ENCODE measurements at regions not wholly inside any gene's neighbourhood (a gene's known extent, or its start where the extent isn't known, plus 50 kb on each side); places are given as distances from the start of the nearest gene placed in this dataset.

GRCh38 chr4:12084690-12085089 is 656.0 kb upstream of the HS3ST1 start:
- no peak for DNase-seq
- Histone ChIP-seq H3K9me3 (ENCODE audit: low read length) (no peaks in the 10 kb centered on the region), H3K36me3 (ENCODE audit: insufficient read depth, low read length) (no peaks in the 10 kb centered on the region), H3K4me1 (ENCODE audit: insufficient read depth, low read length) (no peaks in the 10 kb centered on the region), H3K27ac (ENCODE audit: low read depth, low read length) (no peak overlapping the region), H3K4me3 (ENCODE audit: low read length) (no peak overlapping the region), H3K27me3 (ENCODE audit: insufficient read depth, low read length, poor library complexity, severe bottlenecking) (no peaks in the 10 kb centered on the region)
- Mint-ChIP-seq H3K4me3 (no peak overlapping the region), H3K27me3 (no peaks in the 10 kb centered on the region), H3K36me3 (no peaks in the 10 kb centered on the region), H3K27ac (no peak overlapping the region), H3K4me1 (no peaks in the 10 kb centered on the region), H3K9me3 (peaks cover 2 to 41% (median 6%) of the 10 kb centered on the region in 5 donors)
- ChIA-PET CTCF (no interaction called here), POLR2A (no interaction called here)

DNA sequence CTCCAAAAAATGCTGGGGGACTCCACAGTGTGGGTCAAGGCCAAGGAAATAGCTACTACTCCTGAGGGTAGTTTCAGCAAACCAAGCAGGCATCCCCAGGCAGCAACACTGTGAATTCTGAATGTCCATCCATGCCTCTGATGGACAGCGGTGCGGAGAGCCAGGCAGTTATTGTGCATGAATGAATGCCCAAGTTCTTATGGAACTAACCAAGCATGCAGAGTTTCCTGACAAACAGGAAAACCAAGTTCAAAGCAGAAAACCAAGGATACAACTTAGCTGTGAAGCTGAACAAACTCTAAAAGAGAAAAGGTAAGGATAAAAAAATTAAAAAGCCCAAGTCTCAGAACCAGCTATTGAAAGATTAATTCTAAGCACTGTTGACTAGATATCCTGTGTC is 642.6 kb upstream of the HS3ST1 start:
- Mint-ChIP-seq H3K9me3 (peaks cover 0 to 11% (median 0%) of the 10 kb centered on the region in 5 donors), H3K4me1 (no peaks in the 10 kb centered on the region), H3K36me3 (no peaks in the 10 kb centered on the region), H3K4me3 (no peak overlapping the region), H3K27ac (no peak overlapping the region), H3K27me3 (no peaks in the 10 kb centered on the region)
- no peaks in the 10 kb centered on the region for H3K36me3 ChIP-seq (ENCODE audit: insufficient read depth, low read length)
- no peak overlapping the region for H3K27ac ChIP-seq (ENCODE audit: low read depth, low read length)
- POLR2A ChIA-PET, result no interaction called here
- CTCF ChIA-PET, result no interaction called here
- H3K4me3 ChIP-seq (ENCODE audit: low read length), result no peak overlapping the region
- no peak for DNase-seq
- no peaks in the 10 kb centered on the region for H3K27me3 ChIP-seq (ENCODE audit: insufficient read depth, low read length, poor library complexity, severe bottlenecking)
- H3K9me3 ChIP-seq (ENCODE audit: low read length), result no peaks in the 10 kb centered on the region
- no peaks in the 10 kb centered on the region for H3K4me1 ChIP-seq (ENCODE audit: insufficient read depth, low read length)

- Histone ChIP-seq H3K9me3 (ENCODE audit: low read length) (no peaks in the 10 kb centered on the region), H3K27me3 (ENCODE audit: insufficient read depth, low read length, poor library complexity, severe bottlenecking) (no peaks in the 10 kb centered on the region), H3K27ac (ENCODE audit: low read depth, low read length) (no peak overlapping the region), H3K36me3 (ENCODE audit: insufficient read depth, low read length) (no peaks in the 10 kb centered on the region), H3K4me1 (ENCODE audit: insufficient read depth, low read length) (no peaks in the 10 kb centered on the region), H3K4me3 (ENCODE audit: low read length) (no peak overlapping the region)
- H3K36me3 Mint-ChIP-seq, result no peaks in the 10 kb centered on the region
- no peak overlapping the region for H3K27ac Mint-ChIP-seq
- POLR2A ChIA-PET, result no interaction called here
- no peak for DNase-seq
- H3K9me3 Mint-ChIP-seq, result peaks cover 0 to 29% (median 5%) of the 10 kb centered on the region in 5 donors
- H3K4me3 Mint-ChIP-seq, result no peak overlapping the region
- H3K4me1 Mint-ChIP-seq, result no peaks in the 10 kb centered on the region
- CTCF ChIA-PET, result no interaction called here
- H3K27me3 Mint-ChIP-seq, result no peaks in the 10 kb centered on the region
Measured at GRCh38 chr4:12053966-12054365, 625.3 kb upstream of the HS3ST1 start.

- peaks cover 2 to 30% (median 5%) of the 10 kb centered on the region in 5 donors for H3K9me3 Mint-ChIP-seq
- H3K4me3 Mint-ChIP-seq, result no peak overlapping the region
- no peak for DNase-seq
- no peaks in the 10 kb centered on the region for H3K4me1 Mint-ChIP-seq
- POLR2A ChIA-PET, result no interaction called here
- no peak overlapping the region for H3K4me3 ChIP-seq (ENCODE audit: low read length)
- no peak overlapping the region for H3K27ac ChIP-seq (ENCODE audit: low read depth, low read length)
- H3K27me3 ChIP-seq (ENCODE audit: insufficient read depth, low read length, poor library complexity, severe bottlenecking), result no peaks in the 10 kb centered on the region
- no peaks in the 10 kb centered on the region for H3K9me3 ChIP-seq (ENCODE audit: low read length)
- CTCF ChIA-PET, result no interaction called here
- no peaks in the 10 kb centered on the region for H3K27me3 Mint-ChIP-seq
- no peak overlapping the region for H3K27ac Mint-ChIP-seq
- no peaks in the 10 kb centered on the region for H3K4me1 ChIP-seq (ENCODE audit: insufficient read depth, low read length)
- no peaks in the 10 kb centered on the region for H3K36me3 Mint-ChIP-seq
- H3K36me3 ChIP-seq (ENCODE audit: insufficient read depth, low read length), result no peaks in the 10 kb centered on the region
Measured at GRCh38 chr4:12053556-12053955, 624.9 kb upstream of the HS3ST1 start.

GRCh38 chr4:12050357-12050756 is 621.7 kb upstream of the HS3ST1 start:
- H3K27ac Mint-ChIP-seq, result no peak overlapping the region
- Histone ChIP-seq H3K9me3 (ENCODE audit: low read length) (no peaks in the 10 kb centered on the region), H3K4me1 (ENCODE audit: insufficient read depth, low read length) (no peaks in the 10 kb centered on the region), H3K4me3 (ENCODE audit: low read length) (no peak overlapping the region), H3K27ac (ENCODE audit: low read depth, low read length) (no peak overlapping the region), H3K36me3 (ENCODE audit: insufficient read depth, low read length) (no peaks in the 10 kb centered on the region), H3K27me3 (ENCODE audit: insufficient read depth, low read length, poor library complexity, severe bottlenecking) (no peaks in the 10 kb centered on the region)
- no peak for DNase-seq
- peaks cover 2 to 35% (median 5%) of the 10 kb centered on the region in 5 donors for H3K9me3 Mint-ChIP-seq
- H3K4me3 Mint-ChIP-seq, result no peak overlapping the region
- ChIA-PET CTCF (no interaction called here), POLR2A (no interaction called here)
- H3K4me1 Mint-ChIP-seq, result no peaks in the 10 kb centered on the region
- no peaks in the 10 kb centered on the region for H3K27me3 Mint-ChIP-seq
- no peaks in the 10 kb centered on the region for H3K36me3 Mint-ChIP-seq

DNA sequence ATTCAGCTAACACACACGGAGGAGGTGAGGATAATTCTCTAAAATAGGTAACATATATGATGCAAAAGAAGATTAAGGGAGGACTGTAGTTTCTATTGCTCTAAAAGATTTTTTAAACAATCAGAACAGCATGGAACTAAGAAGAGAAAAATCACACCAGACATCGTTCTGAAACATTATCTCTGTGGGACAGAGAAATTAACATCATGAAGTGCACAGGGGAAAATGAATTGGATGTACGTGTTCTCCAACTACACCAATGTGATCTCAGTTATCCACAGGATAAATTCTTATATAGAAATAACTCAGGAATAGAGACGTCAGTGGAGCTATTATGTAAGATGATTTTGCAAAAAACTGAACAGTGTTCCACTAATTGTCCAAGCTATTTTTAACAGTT is 614.1 kb upstream of the HS3ST1 start:
- Mint-ChIP-seq H3K27me3 (no peaks in the 10 kb centered on the region), H3K36me3 (no peaks in the 10 kb centered on the region), H3K9me3 (peaks cover 3 to 45% (median 9%) of the 10 kb centered on the region in 5 donors), H3K4me1 (no peaks in the 10 kb centered on the region), H3K4me3 (no peak overlapping the region), H3K27ac (no peak overlapping the region)
- no peak overlapping the region for H3K27ac ChIP-seq (ENCODE audit: low read depth, low read length)
- no peaks in the 10 kb centered on the region for H3K4me1 ChIP-seq (ENCODE audit: insufficient read depth, low read length)
- no peak overlapping the region for H3K4me3 ChIP-seq (ENCODE audit: low read length)
- DNase-seq, result no peak
- CTCF ChIA-PET, result no interaction called here
- POLR2A ChIA-PET, result no interaction called here
- H3K9me3 ChIP-seq (ENCODE audit: low read length), result no peaks in the 10 kb centered on the region
- no peaks in the 10 kb centered on the region for H3K27me3 ChIP-seq (ENCODE audit: insufficient read depth, low read length, poor library complexity, severe bottlenecking)
- no peaks in the 10 kb centered on the region for H3K36me3 ChIP-seq (ENCODE audit: insufficient read depth, low read length)

- CTCF ChIA-PET, result no interaction called here
- DNase-seq, result no peak
Measured at GRCh38 chr4:12041828-12042227, 613.1 kb upstream of the HS3ST1 start.

GRCh38 chr4:12036450-12036849 is 607.8 kb upstream of the HS3ST1 start:
- ChIA-PET CTCF (no interaction called here), POLR2A (no interaction called here)
- Mint-ChIP-seq H3K4me3 (no peak overlapping the region), H3K27ac (no peak overlapping the region), H3K9me3 (peaks cover 0 to 29% (median 9%) of the 10 kb centered on the region in 5 donors), H3K36me3 (no peaks in the 10 kb centered on the region), H3K4me1 (no peaks in the 10 kb centered on the region), H3K27me3 (no peaks in the 10 kb centered on the region)
- Histone ChIP-seq H3K4me3 (ENCODE audit: low read length) (no peak overlapping the region), H3K4me1 (ENCODE audit: insufficient read depth, low read length) (no peaks in the 10 kb centered on the region), H3K27ac (ENCODE audit: low read depth, low read length) (no peak overlapping the region), H3K27me3 (ENCODE audit: insufficient read depth, low read length, poor library complexity, severe bottlenecking) (no peaks in the 10 kb centered on the region), H3K9me3 (ENCODE audit: low read length) (no peaks in the 10 kb centered on the region), H3K36me3 (ENCODE audit: insufficient read depth, low read length) (no peaks in the 10 kb centered on the region)
- no peak for DNase-seq

More at GRCh38 chr4:12041828-12042227, 613.1 kb upstream of the HS3ST1 start:
- Histone ChIP-seq H3K27ac (ENCODE audit: low read depth, low read length) (no peak overlapping the region), H3K4me1 (ENCODE audit: insufficient read depth, low read length) (no peaks in the 10 kb centered on the region), H3K4me3 (ENCODE audit: low read length) (no peak overlapping the region), H3K9me3 (ENCODE audit: low read length) (no peaks in the 10 kb centered on the region), H3K36me3 (ENCODE audit: insufficient read depth, low read length) (no peaks in the 10 kb centered on the region), H3K27me3 (ENCODE audit: insufficient read depth, low read length, poor library complexity, severe bottlenecking) (no peaks in the 10 kb centered on the region)
- peaks cover 3 to 38% (median 10%) of the 10 kb centered on the region in 5 donors for H3K9me3 Mint-ChIP-seq
- no peaks in the 10 kb centered on the region for H3K36me3 Mint-ChIP-seq
- no peaks in the 10 kb centered on the region for H3K4me1 Mint-ChIP-seq
- no peaks in the 10 kb centered on the region for H3K27me3 Mint-ChIP-seq
- no peak overlapping the region for H3K4me3 Mint-ChIP-seq
- no peak overlapping the region for H3K27ac Mint-ChIP-seq
- POLR2A ChIA-PET, result no interaction called here

DNA sequence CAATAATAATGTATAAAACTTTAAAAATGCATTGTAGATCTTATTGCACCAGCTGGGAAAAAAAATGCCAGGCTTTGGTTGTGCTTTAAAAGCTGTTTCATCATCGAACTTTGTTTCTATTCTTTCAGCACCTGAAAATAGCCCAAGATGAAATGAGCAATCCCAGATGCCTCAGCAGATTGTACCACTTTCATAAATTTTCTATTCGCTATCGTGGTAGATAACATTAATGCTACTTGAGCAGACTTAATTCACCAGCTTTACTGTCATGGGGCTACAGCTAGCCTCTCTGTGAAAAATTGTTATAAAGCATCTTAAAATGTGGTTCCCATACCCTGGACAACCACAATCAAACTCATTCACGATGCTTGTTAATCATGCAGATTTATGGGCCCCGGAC is 599.6 kb upstream of the HS3ST1 start:
- Histone ChIP-seq H3K27ac (ENCODE audit: low read depth, low read length) (no peak overlapping the region), H3K27me3 (ENCODE audit: insufficient read depth, low read length, poor library complexity, severe bottlenecking) (no peaks in the 10 kb centered on the region), H3K36me3 (ENCODE audit: insufficient read depth, low read length) (no peaks in the 10 kb centered on the region), H3K4me1 (ENCODE audit: insufficient read depth, low read length) (no peaks in the 10 kb centered on the region), H3K4me3 (ENCODE audit: low read length) (no peak overlapping the region), H3K9me3 (ENCODE audit: low read length) (no peaks in the 10 kb centered on the region)
- DNase-seq, result no peak
- Mint-ChIP-seq H3K36me3 (no peaks in the 10 kb centered on the region), H3K27ac (no peak overlapping the region), H3K4me1 (no peaks in the 10 kb centered on the region), H3K9me3 (peaks cover 2 to 14% (median 5%) of the 10 kb centered on the region in 5 donors), H3K27me3 (no peaks in the 10 kb centered on the region), H3K4me3 (no peak overlapping the region)
- CTCF ChIA-PET, result no interaction called here
- POLR2A ChIA-PET, result no interaction called here
